ENCODE measurements at regions not wholly inside any gene's neighbourhood (a gene's known extent, or its start where the extent isn't known, plus 50 kb on each side); places are given as distances from the start of the nearest gene placed in this dataset.

GRCh38 chr13:29713839-29714238, 118.4 kb upstream of the SLC7A1 start:
- ATAC-seq, result no peak
- Histone ChIP-seq H3K27ac (no peak overlapping the region), H3K27me3 (no peaks in the 10 kb centered on the region), H3K36me3 (no peaks in the 10 kb centered on the region), H3K4me3 (no peak overlapping the region), H3K9me3 (peaks cover 0 to 4% (median 0%) of the 10 kb centered on the region in 4 donors), H3K4me1 (no peaks in the 10 kb centered on the region)
- TF ChIP-seq POLR2A (IDR thresholded peaks at IDR 0.05) (no peak), CTCF (IDR thresholded peaks at IDR 0.05) (peak; percentile 27 to 51 (median 36))
- intact Hi-C loops (cut with DNase I), result loop anchor here in 1 of 2 donors (10.0 kb wide), 1 partner anchor 209 kb away; no protein-coding TSS in a partner anchor
- no peak for DNase-seq
- WGBS (ENCODE audit: insufficient coverage, low coverage, low lambda C conversion rate, missing lambda C conversion rate), result 55% methylated on average over 2 of the region's 2 CpGs

- DNase-seq (no peak), ATAC-seq (no peak)
- no peak overlapping the region for H3K4me3 ChIP-seq
- H3K36me3 ChIP-seq, result no peaks in the 10 kb centered on the region
- peaks cover 0 to 4% (median 0%) of the 10 kb centered on the region in 4 donors for H3K9me3 ChIP-seq
- no peaks in the 10 kb centered on the region for H3K27me3 ChIP-seq
- intact Hi-C loops (cut with DNase I), result loop anchor here in 1 of 2 donors (10.0 kb wide), 1 partner anchor 207 kb away; no protein-coding TSS in a partner anchor
- H3K27ac ChIP-seq, result no peak overlapping the region
- no peaks in the 10 kb centered on the region for H3K4me1 ChIP-seq
- no peak for TF ChIP-seq POLR2A (IDR thresholded peaks at IDR 0.05)
- WGBS (ENCODE audit: insufficient coverage, low coverage, low lambda C conversion rate, missing lambda C conversion rate), result 60% methylated on average over 4 of the region's 4 CpGs
Measured at GRCh38 chr13:29711776-29712175, 116.3 kb upstream of the SLC7A1 start.

GRCh38 chr13:29710511-29710910, 115.0 kb upstream of the SLC7A1 start:
- TF ChIP-seq POLR2A (IDR thresholded peaks at IDR 0.05) (no peak), CTCF (IDR thresholded peaks at IDR 0.05) (no peak)
- DNase-seq (no peak), ATAC-seq (no peak)
- Histone ChIP-seq H3K9me3 (peaks cover 0 to 4% (median 0%) of the 10 kb centered on the region in 4 donors), H3K27me3 (no peaks in the 10 kb centered on the region), H3K27ac (no peak overlapping the region), H3K4me3 (no peak overlapping the region), H3K36me3 (no peaks in the 10 kb centered on the region), H3K4me1 (no peaks in the 10 kb centered on the region)
- intact Hi-C loops (cut with DNase I), result loop anchor here in 1 of 2 donors (10.0 kb wide), 1 partner anchor 206 kb away; no protein-coding TSS in a partner anchor
- WGBS (ENCODE audit: insufficient coverage, low coverage, low lambda C conversion rate, missing lambda C conversion rate), result 71% methylated on average over 1 of the region's 1 CpG

GRCh38 chr13:29709407-29710069, 114.0 kb upstream of the SLC7A1 start:
- H3K4me1 ChIP-seq, result no peaks in the 10 kb centered on the region
- no peaks in the 10 kb centered on the region for H3K27me3 ChIP-seq
- H3K9me3 ChIP-seq, result peaks cover 0 to 4% (median 0%) of the 10 kb centered on the region in 4 donors
- intact Hi-C loops (cut with DNase I), result loop anchor here in 1 of 2 donors (10.0 kb wide), 1 partner anchor 205 kb away; no protein-coding TSS in a partner anchor
- H3K27ac ChIP-seq, result no peak overlapping the region
- WGBS (ENCODE audit: insufficient coverage, low coverage, low lambda C conversion rate, missing lambda C conversion rate), result 53% methylated on average over 13 of the region's 14 CpGs
- H3K4me3 ChIP-seq, result no peak overlapping the region
- ATAC-seq (no peak), DNase-seq (no peak)
- TF ChIP-seq CTCF (IDR thresholded peaks at IDR 0.05) (no peak), POLR2A (IDR thresholded peaks at IDR 0.05) (no peak)
- H3K36me3 ChIP-seq, result no peaks in the 10 kb centered on the region

GRCh38 chr13:29707876-29708543, 112.5 kb upstream of the SLC7A1 start:
- no peaks in the 10 kb centered on the region for H3K36me3 ChIP-seq
- H3K27me3 ChIP-seq, result no peaks in the 10 kb centered on the region
- intact Hi-C loops (cut with DNase I), result no loop called here
- H3K4me3 ChIP-seq, result no peak overlapping the region
- no peak for TF ChIP-seq POLR2A (IDR thresholded peaks at IDR 0.05)
- TF ChIP-seq CTCF (IDR thresholded peaks at IDR 0.05), result peak; percentile 32 to 57 (median 47)
- H3K9me3 ChIP-seq, result no peaks in the 10 kb centered on the region
- ATAC-seq (peak; percentile 60 to 83 (median 76)), DNase-seq (peak in 2 of 3 donors; percentile 42 to 49)
- no peaks in the 10 kb centered on the region for H3K4me1 ChIP-seq
- no peak overlapping the region for H3K27ac ChIP-seq
- WGBS (ENCODE audit: insufficient coverage, low coverage, low lambda C conversion rate, missing lambda C conversion rate), result 57% methylated on average over 3 of the region's 7 CpGs

Data from right lobe of liver (tissue), 6 donors.